KBM-7 (cell line): ENCODE measurements at regions not wholly inside any gene's neighbourhood (a gene's known extent, or its start where the extent isn't known, plus 50 kb on each side); places are given as distances from the start of the nearest gene placed in this dataset.
"Not testable (repeated sequence)": the region's sequence is repeated elsewhere in the genome, so short reads cannot be mapped to it uniquely, and the experiment has no call there.

Experiments used
- DNase-seq: peaks from one replicate; pipeline ENCODE4 v3.0.0-alpha.2; 2015
- in situ Hi-C: fragments of 300-500 bp; cut with MboI; formaldehyde crosslinking; loops from 2 replicates; pipeline ENCODE4 v1.14.3; 2020; ENCODE audit warnings: low sequenced_read_pairs, low pct_unique_long_range_greater_than_20kb, mixed read lengths

- no peak for DNase-seq
- in situ Hi-C loops, result no loop called here
These were observed 297.0 kb downstream of the MAN2A1 start for GRCh38 chr5:109986726-109987125.

- DNase-seq, result no peak
- in situ Hi-C loops, result no loop called here
These were observed 297.6 kb downstream of the MAN2A1 start for GRCh38 chr5:109987355-109987754.

- in situ Hi-C loops, result no loop called here
These were observed 298.2 kb downstream of the MAN2A1 start for GRCh38 chr5:109987970-109988369.

GRCh38 chr5:109989161-109989560 is 299.4 kb downstream of the MAN2A1 start:
- in situ Hi-C loops, result no loop called here
- no peak for DNase-seq

More at GRCh38 chr5:109987970-109988369, 298.2 kb downstream of the MAN2A1 start:
- DNase-seq, result no peak

GRCh38 chr5:109989994-109990722 is 300.4 kb downstream of the MAN2A1 start:
- no peak for DNase-seq
- in situ Hi-C loops, result no loop called here

GRCh38 chr5:109990723-109991359 is 301.1 kb downstream of the MAN2A1 start:
- no peak for DNase-seq
- in situ Hi-C loops, result no loop called here

GRCh38 chr5:109992264-109992915 is 302.7 kb downstream of the MAN2A1 start:
- DNase-seq, result no peak
- in situ Hi-C loops, result no loop called here

GRCh38 chr5:109994135-109994534 is 304.4 kb downstream of the MAN2A1 start:
- DNase-seq, result no peak
- in situ Hi-C loops, result no loop called here

- DNase-seq, result no peak
- in situ Hi-C loops, result no loop called here
These were observed 306.5 kb downstream of the MAN2A1 start for GRCh38 chr5:109996246-109996645.

- DNase-seq, result no peak
- in situ Hi-C loops, result no loop called here
These were observed 307.4 kb downstream of the MAN2A1 start for GRCh38 chr5:109997161-109997560.

GRCh38 chr5:109998208-109998607 is 308.5 kb downstream of the MAN2A1 start:
- DNase-seq, result no peak
- in situ Hi-C loops, result no loop called here

- in situ Hi-C loops, result no loop called here
- DNase-seq, result no peak
These were observed 309.0 kb downstream of the MAN2A1 start for GRCh38 chr5:109998726-109999125.

GRCh38 chr5:110001648-110002047 is 311.9 kb downstream of the MAN2A1 start:
- in situ Hi-C loops, result no loop called here

GRCh38 chr5:110002652-110003051 is 312.9 kb downstream of the MAN2A1 start:
- in situ Hi-C loops, result no loop called here
- no peak for DNase-seq

More at GRCh38 chr5:110001648-110002047, 311.9 kb downstream of the MAN2A1 start:
- no peak for DNase-seq

GRCh38 chr5:110005907-110006562 is 316.3 kb downstream of the MAN2A1 start:
- in situ Hi-C loops, DNase-seq: not testable (repeated sequence)

- in situ Hi-C loops, result no loop called here
- DNase-seq, result no peak
These were observed 317.4 kb downstream of the MAN2A1 start for GRCh38 chr5:110007101-110007500.

GRCh38 chr5:110008131-110008530 is 318.4 kb downstream of the MAN2A1 start:
- no peak for DNase-seq
- in situ Hi-C loops, result no loop called here

- in situ Hi-C loops, result no loop called here
- no peak for DNase-seq
These were observed 322.4 kb downstream of the MAN2A1 start for GRCh38 chr5:110012145-110012544.

- in situ Hi-C loops, result no loop called here
These were observed 323.3 kb downstream of the MAN2A1 start for GRCh38 chr5:110013017-110013416.

GRCh38 chr5:110017854-110018253 is 328.1 kb downstream of the MAN2A1 start:
- in situ Hi-C loops, result no loop called here
- DNase-seq, result no peak

More at GRCh38 chr5:110013017-110013416, 323.3 kb downstream of the MAN2A1 start:
- no peak for DNase-seq
